Esophagus squamous epithelium (tissue), 4 donors: ENCODE measurements at regions not wholly inside any gene's neighbourhood (a gene's known extent, or its start where the extent isn't known, plus 50 kb on each side); places are given as distances from the start of the nearest gene placed in this dataset.

Experiments used
- POLR2A ChIP-seq, 4 donors: fragments of 450-650 bp; IDR thresholded peaks; one replicate each; pipeline ENCODE4 v1.6.1; 2017; ENCODE audit warnings: antibody characterized with exemption in 4 of 4, mild to moderate bottlenecking in 4 of 4, moderate library complexity in 3 of 4
- TF ChIP-seq, protein P1 (sequence below), 6 experiments: fragments of 450-650 bp in 4 of 6; fragments of 200-600 bp in 2 of 6; sonication (generic) in 2 of 6; IDR thresholded peaks; one replicate each; pipeline ENCODE4 v1.5.1; 2016 to 2019; ENCODE audit warnings: antibody characterized with exemption in 6 of 6, mild to moderate bottlenecking in 4 of 6, moderate library complexity in 4 of 6

DNA sequence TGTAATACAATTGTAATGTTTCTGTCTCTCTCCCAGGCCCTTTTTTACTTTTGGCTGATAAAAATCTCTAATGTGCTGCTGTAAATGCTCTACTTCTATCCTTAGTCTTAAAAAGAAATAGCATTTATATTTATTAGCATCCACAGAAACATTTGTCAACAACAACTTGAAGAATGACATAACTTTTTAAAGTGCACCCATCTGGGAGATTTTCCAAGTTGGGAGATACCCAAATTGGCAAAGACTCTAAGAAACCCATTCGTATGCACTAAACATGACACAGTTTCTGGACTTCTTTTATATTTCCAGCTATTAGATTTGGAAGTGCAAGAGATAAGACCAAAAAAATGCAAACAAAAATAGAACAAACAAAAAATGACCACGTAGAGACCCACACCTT lies 2287.4 kb upstream of the WWC1 start:
- TF ChIP-seq POLR2A (IDR thresholded peaks at IDR 0.05) = no peak
- TF ChIP-seq, protein P1, sequence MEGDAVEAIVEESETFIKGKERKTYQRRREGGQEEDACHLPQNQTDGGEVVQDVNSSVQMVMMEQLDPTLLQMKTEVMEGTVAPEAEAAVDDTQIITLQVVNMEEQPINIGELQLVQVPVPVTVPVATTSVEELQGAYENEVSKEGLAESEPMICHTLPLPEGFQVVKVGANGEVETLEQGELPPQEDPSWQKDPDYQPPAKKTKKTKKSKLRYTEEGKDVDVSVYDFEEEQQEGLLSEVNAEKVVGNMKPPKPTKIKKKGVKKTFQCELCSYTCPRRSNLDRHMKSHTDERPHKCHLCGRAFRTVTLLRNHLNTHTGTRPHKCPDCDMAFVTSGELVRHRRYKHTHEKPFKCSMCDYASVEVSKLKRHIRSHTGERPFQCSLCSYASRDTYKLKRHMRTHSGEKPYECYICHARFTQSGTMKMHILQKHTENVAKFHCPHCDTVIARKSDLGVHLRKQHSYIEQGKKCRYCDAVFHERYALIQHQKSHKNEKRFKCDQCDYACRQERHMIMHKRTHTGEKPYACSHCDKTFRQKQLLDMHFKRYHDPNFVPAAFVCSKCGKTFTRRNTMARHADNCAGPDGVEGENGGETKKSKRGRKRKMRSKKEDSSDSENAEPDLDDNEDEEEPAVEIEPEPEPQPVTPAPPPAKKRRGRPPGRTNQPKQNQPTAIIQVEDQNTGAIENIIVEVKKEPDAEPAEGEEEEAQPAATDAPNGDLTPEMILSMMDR (IDR thresholded peaks at IDR 0.05) = no peak
